K562 (cell line): ENCODE measurements at regions not wholly inside any gene's neighbourhood (a gene's known extent, or its start where the extent isn't known, plus 50 kb on each side); places are given as distances from the start of the nearest gene placed in this dataset.

Experiments
- DPF2 ChIP-seq: fragments of 450-650 bp; IDR thresholded peaks from 2 replicates; pipeline ENCODE4 v1.6.1; 2016
- ERF ChIP-seq: fragments of 450-650 bp; formaldehyde crosslinking; IDR thresholded peaks from 2 replicates; pipeline ENCODE4 v1.4.0; 2020; ENCODE audit warnings: mild to moderate bottlenecking, mixed read lengths
- ESRRA ChIP-seq: fragments of 450-650 bp; IDR thresholded peaks from 2 replicates; pipeline ENCODE4 v1.6.1; 2014; ENCODE audit warnings: low read depth, mild to moderate bottlenecking, moderate library complexity, borderline replicate concordance
- HMG20A ChIP-seq: fragments of 450-650 bp; formaldehyde crosslinking; conservative IDR thresholded peaks from 2 replicates; pipeline ENCODE4 v1.4.0; 2020; ENCODE audit warnings: mild to moderate bottlenecking, mixed read lengths
- ILF3 ChIP-seq: fragments of 450-650 bp; IDR thresholded peaks from 2 replicates; pipeline ENCODE4 v1.6.1; 2018; ENCODE audit warnings: antibody characterized with exemption, mild to moderate bottlenecking, moderate library complexity, borderline replicate concordance
- ILK ChIP-seq: fragments of 450-650 bp; IDR thresholded peaks from 2 replicates; pipeline ENCODE4 v1.6.1; 2016; ENCODE audit warnings: missing genetic modification characterization, low read depth, mild to moderate bottlenecking, missing compliant biosample characterization, moderate library complexity, borderline replicate concordance
- MAFG ChIP-seq: fragments of 450-650 bp; conservative IDR thresholded peaks from 2 replicates; pipeline ENCODE4 v1.6.1; 2016; ENCODE audit warnings: missing genetic modification characterization, missing compliant biosample characterization
- NFE2 ChIP-seq: IDR thresholded peaks from 2 replicates; pipeline ENCODE4 v1.6.1; 2014; ENCODE audit warnings: antibody characterized with exemption, low read depth
- NFXL1 ChIP-seq: fragments of 450-650 bp; formaldehyde crosslinking; IDR thresholded peaks from 2 replicates; pipeline ENCODE4 v1.4.0; 2021; ENCODE audit warnings: mild to moderate bottlenecking
- NR2C2 ChIP-seq, 2 experiments: fragments of 200-800 bp in 1 of 2; sonication (Bioruptor generic) in 1 of 2; sonication (generic) in 1 of 2; formaldehyde crosslinking in 1 of 2; IDR thresholded peaks; 2 replicates each; pipeline versions ENCODE4 v1.6.1 to v1.8.0; 2016 to 2022; ENCODE audit warnings: mild to moderate bottlenecking in 1 of 2, missing compliant biosample characterization in 1 of 2, missing genetic modification characterization in 1 of 2, missing genetic modification reagents in 1 of 2
- RAD21 ChIP-seq, 2 experiments: fragments of 250-450 bp in 1 of 2; fragments of 450-650 bp in 1 of 2; sonication (Bioruptor Pico) in 1 of 2; formaldehyde crosslinking in 1 of 2; IDR thresholded peaks in 1 of 2; conservative IDR thresholded peaks in 1 of 2; 2 replicates each; pipeline versions ENCODE4 v1.4.0 to v1.8.0; 2020 to 2022; ENCODE audit warnings: mild to moderate bottlenecking in 2 of 2, moderate library complexity in 1 of 2
- SRF ChIP-seq, 2 experiments: fragments of 250-450, 450-650 bp in 1 of 2; sonication (Bioruptor Pico) in 1 of 2; sonication (generic) in 1 of 2; formaldehyde crosslinking; IDR thresholded peaks; 2 replicates each; pipeline versions ENCODE4 v1.5.0 to v1.5.1; 2020 to 2022; ENCODE audit warnings: mild to moderate bottlenecking in 1 of 2, missing genetic modification reagents in 1 of 2
- SUPT5H ChIP-seq: fragments of 450-650 bp; IDR thresholded peaks from 2 replicates; pipeline ENCODE4 v1.6.1; 2016
- TCFL5 ChIP-seq: fragments of 250-450 bp; sonication (Bioruptor Pico); conservative IDR thresholded peaks from 2 replicates; pipeline ENCODE4 v1.6.1; 2021; ENCODE audit warnings: mild to moderate bottlenecking, moderate library complexity, matching md5 sums
- ZNF175 ChIP-seq: fragments of 200-800 bp; sonication (Bioruptor generic); IDR thresholded peaks from 2 replicates; pipeline ENCODE4 v1.6.1; 2016; ENCODE audit warnings: low read depth, mild to moderate bottlenecking, missing genetic modification characterization, missing compliant biosample characterization
- ZNF253 ChIP-seq: fragments of 250-450 bp; sonication (Bioruptor Pico); conservative IDR thresholded peaks from 2 replicates; pipeline ENCODE4 v1.6.1; 2021; ENCODE audit warnings: mild to moderate bottlenecking
- ZNF764 ChIP-seq: fragments of 250-450 bp; sonication (Bioruptor Pico); IDR thresholded peaks from 2 replicates; pipeline ENCODE4 v1.4.0; 2020; ENCODE audit warnings: low read depth, mild to moderate bottlenecking, moderate library complexity
- TF ChIP-seq, protein P1 (sequence below): fragments of 450-650 bp; conservative IDR thresholded peaks from 2 replicates; pipeline ENCODE4 v1.6.1; 2016; ENCODE audit warnings: missing genetic modification characterization, low read depth, mild to moderate bottlenecking, control low read depth, missing compliant biosample characterization
- TF ChIP-seq, protein P2 (sequence below): IDR thresholded peaks from 2 replicates; pipeline ENCODE4 v1.6.1; 2011; ENCODE audit not compliant: insufficient read length; ENCODE audit errors: extremely low read depth
- TF ChIP-seq, protein P3 (sequence below): fragments of 150-350 bp; IDR thresholded peaks from 2 replicates; pipeline ENCODE4 v1.6.1; 2014; ENCODE audit warnings: low read depth, mild to moderate bottlenecking, low read length, borderline replicate concordance
- TF ChIP-seq, protein P4 (sequence below): fragments of 250-450 bp; sonication (Bioruptor Pico); IDR thresholded peaks from 2 replicates; pipeline ENCODE4 v1.8.0; 2021; ENCODE audit warnings: borderline replicate concordance, mild to moderate bottlenecking, moderate library complexity; ENCODE audit not compliant: poor library complexity, severe bottlenecking

DNA sequence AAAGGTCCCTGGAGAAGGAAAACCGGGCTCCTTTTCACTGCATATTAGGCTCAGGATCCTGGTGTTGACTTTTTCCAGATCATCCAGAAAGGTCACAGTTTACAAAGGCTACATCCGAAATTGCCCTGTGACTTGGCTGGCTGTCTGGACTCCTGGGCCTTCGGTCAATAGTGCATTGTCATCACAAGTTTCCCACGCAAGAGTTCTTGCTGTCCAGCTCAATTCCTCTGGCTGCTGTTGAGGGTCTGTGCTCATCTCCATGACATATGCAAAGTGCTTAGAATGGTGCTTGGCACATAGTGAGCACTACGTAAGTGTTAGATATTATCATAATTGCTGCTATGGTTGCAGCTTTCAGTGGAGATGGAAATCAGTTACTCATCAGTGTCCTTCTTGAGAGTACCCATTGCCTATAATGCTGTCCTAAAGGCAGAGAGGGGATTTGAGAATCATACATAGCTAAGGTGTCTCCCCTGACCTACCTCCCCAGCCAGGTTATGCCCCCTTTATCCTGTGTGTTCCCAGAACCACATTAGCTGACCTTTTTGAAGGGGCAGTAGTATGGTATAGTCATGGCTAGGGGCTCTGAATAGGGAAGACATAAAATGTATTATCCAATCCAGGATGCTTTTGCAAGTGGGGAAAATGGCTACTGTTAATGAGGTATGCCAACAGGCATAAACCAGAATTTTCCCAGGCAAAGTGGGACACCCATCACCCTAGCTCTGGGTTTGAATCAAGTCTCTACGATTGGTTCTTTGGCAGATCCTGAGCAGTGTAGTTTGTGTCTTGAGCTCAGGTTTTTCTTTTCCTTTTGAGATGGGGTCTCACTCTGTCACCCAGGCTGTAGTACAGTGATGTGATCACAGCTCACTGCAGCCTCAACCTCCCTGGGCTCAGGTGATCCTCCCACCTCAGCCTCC is 132.0 kb upstream of the CCND2 start (continued):
- TF ChIP-seq NFE2 (peak; percentile 37; the same call in 1 of the 2 replicates), ESRRA (no peak), ZNF764 (CRISPR knock-in tag) (no peak), ILF3 (no peak), MAFG (tag) (peak; percentile 78), SRF (CRISPR knock-in tag; IDR thresholded peaks at IDR 0.05) (no peak), NFXL1 (CRISPR knock-in tag) (no peak), SUPT5H (no peak), DPF2 (no peak), ZNF253 (CRISPR knock-in tag) (no peak), NR2C2 (CRISPR knock-in tag; IDR thresholded peaks at IDR 0.05) (no peak), NR2C2 (tag; IDR thresholded peaks at IDR 0.05) (0 out of 2 replicates have a peak, but pooled peaks have one; percentile 20), ERF (CRISPR knock-in tag) (no peak), TCFL5 (no peak), HMG20A (CRISPR knock-in tag) (no peak), RAD21 (CRISPR knock-in tag; conservative IDR thresholded peaks at IDR 0.05 in 1 of 2, IDR thresholded peaks at IDR 0.05 in 1 of 2) (no peak), ZNF175 (no peak), ILK (tag) (no peak)
- TF ChIP-seq, protein P1, sequence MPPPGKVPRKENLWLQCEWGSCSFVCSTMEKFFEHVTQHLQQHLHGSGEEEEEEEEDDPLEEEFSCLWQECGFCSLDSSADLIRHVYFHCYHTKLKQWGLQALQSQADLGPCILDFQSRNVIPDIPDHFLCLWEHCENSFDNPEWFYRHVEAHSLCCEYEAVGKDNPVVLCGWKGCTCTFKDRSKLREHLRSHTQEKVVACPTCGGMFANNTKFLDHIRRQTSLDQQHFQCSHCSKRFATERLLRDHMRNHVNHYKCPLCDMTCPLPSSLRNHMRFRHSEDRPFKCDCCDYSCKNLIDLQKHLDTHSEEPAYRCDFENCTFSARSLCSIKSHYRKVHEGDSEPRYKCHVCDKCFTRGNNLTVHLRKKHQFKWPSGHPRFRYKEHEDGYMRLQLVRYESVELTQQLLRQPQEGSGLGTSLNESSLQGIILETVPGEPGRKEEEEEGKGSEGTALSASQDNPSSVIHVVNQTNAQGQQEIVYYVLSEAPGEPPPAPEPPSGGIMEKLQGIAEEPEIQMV (tag) = no peak
- TF ChIP-seq, protein P2, sequence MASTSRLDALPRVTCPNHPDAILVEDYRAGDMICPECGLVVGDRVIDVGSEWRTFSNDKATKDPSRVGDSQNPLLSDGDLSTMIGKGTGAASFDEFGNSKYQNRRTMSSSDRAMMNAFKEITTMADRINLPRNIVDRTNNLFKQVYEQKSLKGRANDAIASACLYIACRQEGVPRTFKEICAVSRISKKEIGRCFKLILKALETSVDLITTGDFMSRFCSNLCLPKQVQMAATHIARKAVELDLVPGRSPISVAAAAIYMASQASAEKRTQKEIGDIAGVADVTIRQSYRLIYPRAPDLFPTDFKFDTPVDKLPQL = no peak
- TF ChIP-seq, protein P3, sequence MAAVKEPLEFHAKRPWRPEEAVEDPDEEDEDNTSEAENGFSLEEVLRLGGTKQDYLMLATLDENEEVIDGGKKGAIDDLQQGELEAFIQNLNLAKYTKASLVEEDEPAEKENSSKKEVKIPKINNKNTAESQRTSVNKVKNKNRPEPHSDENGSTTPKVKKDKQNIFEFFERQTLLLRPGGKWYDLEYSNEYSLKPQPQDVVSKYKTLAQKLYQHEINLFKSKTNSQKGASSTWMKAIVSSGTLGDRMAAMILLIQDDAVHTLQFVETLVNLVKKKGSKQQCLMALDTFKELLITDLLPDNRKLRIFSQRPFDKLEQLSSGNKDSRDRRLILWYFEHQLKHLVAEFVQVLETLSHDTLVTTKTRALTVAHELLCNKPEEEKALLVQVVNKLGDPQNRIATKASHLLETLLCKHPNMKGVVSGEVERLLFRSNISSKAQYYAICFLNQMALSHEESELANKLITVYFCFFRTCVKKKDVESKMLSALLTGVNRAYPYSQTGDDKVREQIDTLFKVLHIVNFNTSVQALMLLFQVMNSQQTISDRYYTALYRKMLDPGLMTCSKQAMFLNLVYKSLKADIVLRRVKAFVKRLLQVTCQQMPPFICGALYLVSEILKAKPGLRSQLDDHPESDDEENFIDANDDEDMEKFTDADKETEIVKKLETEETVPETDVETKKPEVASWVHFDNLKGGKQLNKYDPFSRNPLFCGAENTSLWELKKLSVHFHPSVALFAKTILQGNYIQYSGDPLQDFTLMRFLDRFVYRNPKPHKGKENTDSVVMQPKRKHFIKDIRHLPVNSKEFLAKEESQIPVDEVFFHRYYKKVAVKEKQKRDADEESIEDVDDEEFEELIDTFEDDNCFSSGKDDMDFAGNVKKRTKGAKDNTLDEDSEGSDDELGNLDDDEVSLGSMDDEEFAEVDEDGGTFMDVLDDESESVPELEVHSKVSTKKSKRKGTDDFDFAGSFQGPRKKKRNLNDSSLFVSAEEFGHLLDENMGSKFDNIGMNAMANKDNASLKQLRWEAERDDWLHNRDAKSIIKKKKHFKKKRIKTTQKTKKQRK = no peak
- TF ChIP-seq, protein P4, sequence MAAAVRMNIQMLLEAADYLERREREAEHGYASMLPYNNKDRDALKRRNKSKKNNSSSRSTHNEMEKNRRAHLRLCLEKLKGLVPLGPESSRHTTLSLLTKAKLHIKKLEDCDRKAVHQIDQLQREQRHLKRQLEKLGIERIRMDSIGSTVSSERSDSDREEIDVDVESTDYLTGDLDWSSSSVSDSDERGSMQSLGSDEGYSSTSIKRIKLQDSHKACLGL = no peak
